GM19455 (cell line): ENCODE measurements at regions not wholly inside any gene's neighbourhood (a gene's known extent, or its start where the extent isn't known, plus 50 kb on each side); places are given as distances from the start of the nearest gene placed in this dataset.
A peak's percentile ranks its signal among the peaks of the same experiment; 100 is the strongest.
"Not testable (repeated sequence)": the region's sequence is repeated elsewhere in the genome, so short reads cannot be mapped to it uniquely, and the experiment has no call there.

Experiments used
- ATAC-seq: cut with Tn5 transposase; IDR thresholded peaks from one replicate; pipeline ENCODE4 v1.9.1; 2021; ENCODE audit not compliant: unreplicated experiment

- not testable (repeated sequence) for ATAC-seq
Observed at GRCh38 chr5:93933269-93933668, 191.9 kb upstream of the POU5F2 start.

GRCh38 chr5:93930098-93930497 is 188.7 kb upstream of the POU5F2 start:
- no peak for ATAC-seq

DNA sequence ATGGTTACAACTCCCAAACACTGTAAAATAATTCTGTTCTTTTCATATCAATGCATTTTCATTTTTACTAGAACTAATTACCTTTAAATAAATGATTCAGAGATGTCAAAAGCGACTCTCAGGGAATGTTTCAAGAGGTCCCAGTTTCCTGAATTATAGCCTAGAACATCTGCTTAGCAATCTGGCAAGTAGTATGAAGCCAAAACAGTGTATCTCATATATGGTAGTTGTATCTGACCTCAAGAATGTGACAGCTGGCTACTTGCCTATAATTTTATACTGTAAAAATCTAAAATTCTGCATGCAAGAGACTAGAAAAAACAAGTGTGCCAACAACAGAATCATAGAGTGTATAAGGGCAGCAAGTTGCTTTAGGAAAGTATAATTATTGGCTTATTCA is 187.7 kb upstream of the POU5F2 start:
- no peak for ATAC-seq

- no peak for ATAC-seq
Observed at GRCh38 chr5:93926831-93927620, 185.6 kb upstream of the POU5F2 start.

- ATAC-seq, result no peak
Observed at GRCh38 chr5:93925321-93925720, 183.9 kb upstream of the POU5F2 start.

DNA sequence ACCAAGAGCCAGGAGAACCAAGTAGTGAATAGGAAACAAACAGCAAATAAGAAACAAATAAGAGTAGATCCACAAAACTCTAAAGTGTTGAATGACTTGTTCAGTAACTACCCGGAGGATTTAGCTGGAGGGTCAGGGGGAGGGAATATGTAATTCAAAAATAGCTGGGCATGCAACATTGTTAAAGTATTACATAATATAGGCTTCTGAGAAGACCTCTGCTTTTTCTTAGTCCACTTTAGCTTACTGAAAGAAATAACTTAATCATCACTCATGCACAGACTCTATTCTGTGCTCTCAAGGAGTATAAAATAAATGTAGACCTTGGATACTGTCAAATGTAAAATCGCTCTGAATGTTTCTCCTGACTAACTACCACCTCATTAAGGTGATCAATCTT is 183.2 kb upstream of the POU5F2 start:
- ATAC-seq, result no peak

DNA sequence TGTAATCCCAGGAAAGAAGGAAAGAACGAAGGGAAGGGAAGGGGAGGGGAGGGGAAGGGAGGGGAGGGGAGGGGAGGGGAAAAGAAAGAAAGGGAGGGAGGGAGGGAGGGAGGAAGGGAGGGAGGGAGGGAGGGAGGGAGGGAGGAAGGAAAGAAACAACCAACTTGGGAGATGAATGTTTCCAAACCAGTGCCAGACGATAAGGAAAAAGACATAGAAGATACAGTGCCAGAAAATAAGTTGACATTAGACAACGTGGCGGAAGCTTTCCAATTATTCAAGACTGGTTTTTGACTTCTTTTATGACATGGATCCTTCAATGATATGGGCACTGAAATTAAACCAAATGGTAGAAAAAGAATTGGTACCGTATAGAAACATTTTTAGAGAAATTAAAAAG is 181.2 kb upstream of the POU5F2 start:
- ATAC-seq, result no peak

- no peak for ATAC-seq
Observed at GRCh38 chr5:93921001-93921400, 179.6 kb upstream of the POU5F2 start.

DNA sequence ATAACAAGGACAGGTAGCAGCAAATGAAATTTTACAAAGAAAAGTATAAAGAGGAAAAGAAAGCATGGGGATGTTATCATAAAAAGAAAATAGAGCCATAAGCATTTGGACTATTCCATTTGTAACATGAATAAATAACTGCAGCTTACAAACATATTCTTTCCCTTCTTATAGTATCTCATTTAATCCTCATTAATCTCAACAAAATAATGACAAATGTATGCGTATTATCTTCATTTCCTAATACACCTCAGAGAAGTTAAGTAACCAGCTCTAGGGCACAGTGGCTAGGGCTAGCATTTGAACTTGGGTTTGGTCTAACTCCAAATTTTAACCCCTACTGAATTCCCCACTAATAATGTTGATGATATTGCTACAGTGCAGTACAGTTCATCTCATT is 175.5 kb upstream of the POU5F2 start:
- ATAC-seq, result no peak

- peak; percentile 61 for ATAC-seq
Observed at GRCh38 chr5:93915142-93915553, 173.7 kb upstream of the POU5F2 start.

DNA sequence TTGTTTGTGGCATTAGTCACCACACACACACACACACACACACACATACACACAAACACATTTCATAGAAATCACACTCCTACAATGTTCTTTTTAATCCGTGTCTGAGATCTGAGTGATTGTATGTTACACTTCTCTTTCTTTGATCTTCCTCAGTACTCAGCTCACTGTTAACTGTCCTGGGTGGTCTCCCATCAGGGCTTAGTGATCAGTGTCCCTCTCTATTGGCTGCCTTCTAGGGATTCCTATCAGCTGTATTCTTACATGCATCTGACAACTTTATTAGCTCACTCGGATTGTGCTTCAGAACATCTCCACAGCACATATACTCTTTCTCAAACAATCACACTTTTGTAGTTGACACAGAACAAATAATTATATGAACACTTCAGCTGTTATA is 170.2 kb upstream of the POU5F2 start:
- no peak for ATAC-seq

- ATAC-seq, result no peak
Observed at GRCh38 chr5:93909356-93909755, 168.0 kb upstream of the POU5F2 start.

- no peak for ATAC-seq
Observed at GRCh38 chr5:93904917-93905316, 163.5 kb upstream of the POU5F2 start.

DNA sequence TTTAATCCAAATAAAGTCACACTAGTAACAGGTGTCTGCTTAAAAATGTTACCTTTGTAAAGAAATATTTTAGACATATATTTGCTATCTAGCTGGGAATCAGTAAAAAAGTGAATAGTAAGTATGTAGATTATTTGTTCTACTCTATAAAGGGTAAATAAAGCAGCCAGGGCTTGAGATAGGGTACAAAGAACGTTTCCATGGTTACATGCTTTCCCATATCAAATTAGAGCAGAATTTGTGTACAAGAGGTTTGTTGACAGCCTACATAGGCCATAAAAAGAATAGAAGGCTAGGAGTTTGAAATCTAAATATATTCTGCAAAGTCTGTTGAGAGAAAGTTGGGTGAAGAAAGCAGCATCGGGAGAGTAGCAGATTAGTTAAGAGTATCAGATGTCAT is 160.9 kb upstream of the POU5F2 start:
- no peak for ATAC-seq

DNA sequence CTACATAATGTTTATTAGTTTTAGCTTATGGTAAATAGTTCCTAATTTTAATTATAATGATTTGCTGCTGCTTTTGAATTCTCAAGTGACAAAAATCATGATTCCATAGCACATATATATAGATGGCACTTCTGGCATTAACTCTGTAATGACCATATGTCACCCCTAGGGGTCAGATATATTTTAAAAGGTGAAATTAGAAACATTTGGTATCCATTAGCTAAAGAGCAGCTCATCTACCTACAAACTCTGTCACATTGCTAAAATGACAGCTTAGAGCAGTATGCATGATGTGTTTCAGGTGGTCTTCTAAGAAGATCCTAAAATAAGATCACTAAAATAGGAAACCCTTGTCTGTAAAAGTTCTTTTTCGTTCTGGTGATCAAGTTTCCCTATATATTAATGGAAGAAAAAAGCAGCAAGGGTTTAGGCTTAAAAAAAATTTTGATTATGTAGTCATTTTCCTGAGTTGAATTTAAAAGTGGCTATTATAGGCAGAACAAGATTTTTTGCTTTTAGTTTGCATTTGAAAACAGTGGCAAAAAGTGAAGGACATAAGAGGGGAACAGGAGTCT is 157.7 kb upstream of the POU5F2 start:
- peak; percentile 91 for ATAC-seq

GRCh38 chr5:93894601-93895354 is 153.4 kb upstream of the POU5F2 start:
- no peak for ATAC-seq

DNA sequence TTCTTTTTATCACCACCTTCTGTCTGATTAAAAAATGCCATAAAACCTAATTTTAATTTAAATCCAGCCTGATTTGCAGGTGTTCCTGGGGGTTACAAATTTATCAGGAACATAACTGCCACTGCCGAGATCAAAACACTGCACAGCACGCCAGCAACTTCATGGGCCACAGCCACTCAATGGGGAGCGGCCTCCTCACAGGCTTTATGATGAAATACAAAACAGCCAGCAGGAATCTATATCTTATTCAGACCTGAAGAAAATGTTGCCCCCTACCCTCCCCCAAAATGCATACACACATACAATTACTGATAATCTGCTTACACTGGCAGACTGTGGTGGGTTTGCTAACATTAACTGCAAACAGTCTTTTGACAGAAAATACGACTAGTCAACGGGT is 151.7 kb upstream of the POU5F2 start:
- no peak for ATAC-seq

DNA sequence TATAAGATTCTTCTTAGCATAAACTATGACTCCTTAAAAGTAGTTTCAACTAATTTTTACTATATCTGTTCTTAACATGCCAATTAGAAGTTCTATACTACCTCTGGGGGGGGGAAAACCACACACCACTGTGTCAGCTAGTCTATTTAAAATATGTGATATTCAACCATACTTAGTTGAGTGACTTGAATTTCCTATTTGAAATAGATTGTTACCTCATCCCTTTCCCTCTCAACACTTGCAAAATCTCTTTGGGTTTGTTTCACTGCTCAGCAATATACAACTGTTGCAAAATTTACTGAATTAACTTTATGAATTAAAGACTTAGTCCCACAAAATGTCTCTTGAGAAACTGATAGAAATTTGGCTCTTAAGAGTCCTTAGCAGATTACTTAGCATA is 151.1 kb upstream of the POU5F2 start:
- ATAC-seq, result no peak

GRCh38 chr5:93891491-93892480 is 150.4 kb upstream of the POU5F2 start:
- no peak for ATAC-seq

DNA sequence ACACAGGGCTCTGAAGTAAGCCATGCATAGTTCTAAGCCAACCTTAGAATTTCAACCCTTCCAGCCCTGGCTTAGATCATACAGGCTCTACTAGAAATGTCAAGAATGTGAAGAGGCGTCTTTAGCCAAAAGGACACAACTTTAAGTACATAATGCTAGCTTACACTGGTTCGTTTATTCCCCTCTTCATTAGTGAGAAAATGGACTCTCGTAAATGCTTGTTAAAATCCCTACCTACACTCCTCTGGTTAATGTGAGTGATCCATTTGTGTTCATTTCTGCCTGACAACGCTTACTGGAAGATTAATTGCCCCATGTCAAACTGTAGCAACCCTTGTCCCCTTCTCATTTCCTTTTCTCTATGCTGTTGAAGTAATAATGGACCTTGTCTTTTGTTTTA is 149.3 kb upstream of the POU5F2 start:
- no peak for ATAC-seq

GRCh38 chr5:93887678-93888077 is 146.3 kb upstream of the POU5F2 start:
- ATAC-seq, result no peak
